ENCODE measurements at regions not wholly inside any gene's neighbourhood (a gene's known extent, or its start where the extent isn't known, plus 50 kb on each side); places are given as distances from the start of the nearest gene placed in this dataset.
"Not testable (repeated sequence)": the region's sequence is repeated elsewhere in the genome, so short reads cannot be mapped to it uniquely, and the experiment has no call there.

GRCh38 chr2:192828175-192828574, 633.4 kb upstream of the TMEFF2 start:
- DNase-seq = no peak

DNA sequence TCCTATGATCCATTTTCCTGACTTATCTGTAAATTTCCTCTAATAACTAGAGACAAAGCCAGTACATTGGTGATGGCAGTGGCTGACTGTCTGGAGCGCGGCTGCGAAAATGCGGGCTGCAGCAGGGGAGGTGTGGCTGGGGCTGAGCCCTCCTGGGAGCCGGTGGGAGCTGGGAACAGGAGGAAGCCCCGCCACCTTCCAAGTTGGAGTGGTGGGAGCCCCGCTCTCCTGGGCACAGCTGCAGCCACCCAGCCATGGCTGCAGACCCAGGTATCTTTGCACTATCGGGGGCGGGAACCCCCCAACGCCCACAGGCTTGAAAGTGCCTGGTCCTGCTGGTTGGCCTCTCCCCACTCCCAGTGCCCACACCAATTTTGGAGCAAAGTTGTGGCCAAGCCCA, 633.0 kb upstream of the TMEFF2 start:
- DNase-seq = no peak

GRCh38 chr2:192814376-192814775, 619.6 kb upstream of the TMEFF2 start:
- DNase-seq = no peak

- no peak for DNase-seq
Observed at GRCh38 chr2:192813341-192813740, 618.6 kb upstream of the TMEFF2 start.

DNA sequence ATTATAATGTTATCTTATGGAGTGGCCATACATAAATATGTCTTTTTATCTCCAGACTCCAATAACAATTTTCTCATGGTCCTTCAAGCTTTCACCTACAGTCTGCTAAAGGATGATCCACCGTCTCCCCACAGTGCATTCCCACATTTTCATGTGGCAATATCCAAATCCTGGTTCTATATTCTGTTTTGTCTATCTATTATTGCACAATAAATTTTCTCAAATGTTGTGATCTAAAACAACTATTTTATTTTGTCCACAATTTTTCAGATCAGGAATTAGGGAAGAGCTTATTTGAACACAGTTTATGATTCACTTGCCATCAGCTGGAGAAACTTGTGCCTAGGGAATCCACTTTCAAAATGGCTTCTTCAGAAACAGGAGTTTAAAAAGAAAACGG, 614.4 kb upstream of the TMEFF2 start:
- DNase-seq = no peak

- DNase-seq = no peak
Observed at GRCh38 chr2:192783643-192784042, 588.9 kb upstream of the TMEFF2 start.

- DNase-seq = no peak
Observed at GRCh38 chr2:192775459-192776262, 580.9 kb upstream of the TMEFF2 start.

DNA sequence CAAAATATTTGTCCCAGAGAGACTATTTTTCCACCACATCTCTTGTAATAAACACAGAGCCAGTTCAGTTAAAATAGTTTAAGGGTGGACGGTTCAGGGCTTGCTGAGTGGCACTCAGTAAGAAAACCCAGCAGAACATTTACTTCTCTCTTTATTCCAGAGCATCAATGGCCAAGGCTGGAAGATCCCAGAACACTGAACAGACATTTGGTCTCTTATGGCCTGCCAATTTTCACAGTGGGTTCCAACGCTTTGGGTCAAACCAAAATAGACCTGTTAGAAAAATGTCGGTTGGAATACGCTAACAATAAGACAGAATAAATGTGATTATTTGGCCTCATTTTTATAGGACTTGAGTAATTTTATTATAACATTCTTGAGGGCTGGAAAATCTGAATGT, 580.3 kb upstream of the TMEFF2 start:
- no peak for DNase-seq

DNA sequence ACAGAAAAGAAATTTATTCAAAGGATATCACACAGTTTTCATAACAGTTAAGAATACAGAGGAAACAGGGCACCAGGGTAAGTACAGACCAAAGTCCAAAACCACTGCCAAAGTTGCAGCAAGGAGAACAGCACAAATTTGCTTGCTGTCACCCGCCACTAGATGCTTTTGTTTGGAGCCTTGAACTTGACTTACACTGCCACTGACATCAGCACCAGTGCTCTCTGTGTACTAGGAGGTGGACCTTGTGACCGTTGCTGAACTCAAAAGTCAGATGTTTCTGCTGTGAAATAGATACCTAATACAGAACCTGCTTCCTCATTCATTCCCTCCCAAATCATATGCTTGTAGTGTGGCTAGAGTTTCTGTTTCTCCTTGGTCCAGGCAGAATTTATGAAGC, 578.3 kb upstream of the TMEFF2 start:
- DNase-seq = no peak

GRCh38 chr2:192749611-192750200, 555.0 kb upstream of the TMEFF2 start:
- no peak for DNase-seq

DNA sequence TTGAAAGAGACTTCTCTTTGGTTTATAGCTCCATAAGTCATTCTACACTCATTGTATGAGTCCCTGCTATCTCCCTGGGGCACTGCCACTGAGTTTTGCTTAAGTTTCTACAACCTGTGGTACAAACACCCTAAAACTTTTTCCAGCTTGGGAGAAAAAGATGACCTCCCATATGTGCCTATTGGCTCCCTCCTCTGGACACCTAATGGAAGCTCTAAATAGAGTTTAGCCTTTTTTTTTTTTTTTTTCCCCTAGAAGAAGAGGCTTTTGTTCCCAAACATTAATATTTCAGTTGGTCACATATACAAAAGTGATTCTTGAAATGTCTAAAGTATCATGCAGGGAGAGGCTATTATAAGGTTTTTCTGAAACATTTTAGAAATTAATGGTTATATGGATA, 547.2 kb upstream of the TMEFF2 start:
- no peak for DNase-seq

GRCh38 chr2:192735447-192735846, 540.7 kb upstream of the TMEFF2 start:
- DNase-seq = no peak

DNA sequence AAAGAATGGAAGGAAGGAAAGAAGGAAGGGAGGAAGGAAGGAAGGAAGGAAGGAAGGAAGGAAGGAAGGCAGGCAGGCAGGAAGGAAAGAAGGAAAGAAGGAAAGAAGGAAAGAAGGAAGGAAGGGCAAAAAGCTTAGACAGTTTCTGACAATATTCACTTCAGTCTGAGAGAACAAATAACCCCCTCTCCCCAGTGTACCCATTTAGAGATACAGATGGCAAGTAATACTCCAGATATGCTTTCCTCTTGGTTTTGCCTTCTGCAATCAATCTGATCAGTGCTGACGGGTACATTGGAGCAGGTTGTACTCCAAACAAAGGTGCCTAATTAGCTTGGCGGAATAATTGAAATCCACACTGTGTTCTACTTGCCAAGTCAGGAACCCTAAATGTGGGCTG, 534.6 kb upstream of the TMEFF2 start:
- no peak for DNase-seq

- DNase-seq = no peak
Observed at GRCh38 chr2:192725991-192726390, 531.3 kb upstream of the TMEFF2 start.

GRCh38 chr2:192719629-192720028, 524.9 kb upstream of the TMEFF2 start:
- no peak for DNase-seq

DNA sequence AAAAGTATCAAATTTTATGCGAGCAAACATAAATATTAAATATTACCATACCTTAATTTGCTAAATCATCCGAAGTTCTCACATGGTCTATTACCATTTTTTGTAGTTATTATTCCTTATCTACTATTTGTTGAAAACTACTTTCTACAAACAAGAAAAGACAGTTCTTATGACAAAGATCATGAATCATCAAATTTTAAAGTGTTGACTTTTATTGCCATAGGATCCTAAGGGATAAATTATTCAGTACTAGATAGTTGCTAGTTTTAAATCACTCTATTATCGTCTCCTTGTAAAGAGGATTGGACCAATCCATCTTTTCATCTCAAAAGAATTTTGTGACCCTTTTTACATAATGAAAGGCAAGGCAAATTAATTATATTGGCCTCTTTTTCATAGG, 523.6 kb upstream of the TMEFF2 start:
- DNase-seq = no peak

DNA sequence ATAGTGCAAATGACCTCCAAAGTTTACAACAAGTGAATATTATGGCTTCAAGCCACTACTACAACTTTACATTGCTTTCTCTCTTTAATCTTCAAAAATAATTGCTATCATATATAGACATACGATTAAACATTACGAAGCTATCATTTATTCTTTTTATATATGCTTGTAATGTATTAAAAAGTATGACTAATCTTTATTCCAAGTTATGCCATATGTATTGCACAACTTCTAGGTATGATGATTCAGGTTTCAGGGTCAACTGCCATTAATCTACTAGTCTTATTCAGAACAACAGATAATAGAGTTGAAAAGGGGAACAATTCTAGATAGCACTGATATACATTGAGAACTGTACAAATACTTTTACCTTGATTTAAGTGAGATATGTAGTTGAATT, 506.2 kb upstream of the TMEFF2 start:
- no peak for DNase-seq

GRCh38 chr2:192697880-192698279, 503.1 kb upstream of the TMEFF2 start:
- DNase-seq = no peak

- DNase-seq = no peak
Observed at GRCh38 chr2:192696857-192697256, 502.1 kb upstream of the TMEFF2 start.

GRCh38 chr2:192687015-192687414, 492.3 kb upstream of the TMEFF2 start:
- no peak for DNase-seq

- DNase-seq = not testable (repeated sequence)
Observed at GRCh38 chr2:192682511-192682910, 487.8 kb upstream of the TMEFF2 start.

DNA sequence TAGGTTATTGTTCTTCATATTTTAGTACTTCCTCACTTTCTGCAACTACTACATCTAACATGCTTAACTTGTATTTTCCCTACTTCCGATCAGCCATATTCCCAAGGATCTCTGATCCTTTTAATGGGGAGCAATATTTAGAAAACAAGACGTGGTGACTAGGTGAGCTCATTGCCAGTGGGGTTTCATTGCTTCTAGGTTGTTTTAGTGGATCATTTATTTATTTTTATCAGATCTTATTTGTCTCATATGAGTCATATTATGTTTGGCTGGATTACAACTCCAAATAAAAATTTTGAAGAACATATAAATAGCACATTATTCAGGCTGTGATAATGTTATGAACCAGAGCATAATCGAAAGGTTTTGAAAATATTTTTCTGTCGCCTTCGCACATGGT, 480.9 kb upstream of the TMEFF2 start:
- no peak for DNase-seq

- no peak for DNase-seq
Observed at GRCh38 chr2:192669505-192670091, 474.9 kb upstream of the TMEFF2 start.

DNA sequence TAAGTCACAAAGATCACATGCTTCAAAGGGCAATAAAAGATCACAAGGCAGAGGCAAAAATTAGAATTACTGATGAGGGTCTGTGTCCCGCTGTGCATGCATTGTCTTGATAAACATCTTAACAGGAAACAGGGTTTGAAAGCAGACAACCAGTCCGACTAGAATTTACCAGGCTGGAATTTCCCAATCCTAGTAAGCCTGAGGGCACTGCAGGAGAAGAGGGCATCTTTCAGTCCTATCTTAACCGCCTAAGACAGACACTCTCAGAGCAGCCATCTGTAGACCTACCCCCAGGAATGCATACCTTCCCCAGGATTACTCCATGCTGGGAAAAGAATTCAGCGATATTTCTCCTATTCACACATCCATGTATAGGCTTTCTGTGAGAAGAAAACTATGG, 465.8 kb upstream of the TMEFF2 start:
- not testable (repeated sequence) for DNase-seq
